Lung (tissue), 11 donors: ENCODE measurements at regions not wholly inside any gene's neighbourhood (a gene's known extent, or its start where the extent isn't known, plus 50 kb on each side); places are given as distances from the start of the nearest gene placed in this dataset.

ENCODE experiments used
- ATAC-seq: fragments of 200-7000 bp; cut with Tn5 transposase; one replicate; pipeline ENCODE4 v1.9.1; 2020; ENCODE audit warnings: moderate number of reproducible peaks; ENCODE audit not compliant: insufficient read depth, low FRiP score
- DNase-seq, 3 donors: peaks; one replicate each; pipeline ENCODE4 v3.0.0-alpha.2; 2013 to 2017
- H3K27ac ChIP-seq, 2 donors: one replicate each; pipeline ENCODE4 v1.5.1; 2013; ENCODE audit warnings: mild to moderate bottlenecking in 2 of 2, moderate library complexity in 2 of 2, control low read depth in 1 of 2, inconsistent platforms in 1 of 2, low read depth in 1 of 2, low read length in 1 of 2
- H3K27me3 ChIP-seq, 3 donors: one replicate each; pipeline ENCODE4 v1.5.1; 2013; ENCODE audit warnings: low read length in 2 of 3; ENCODE audit not compliant: control insufficient read depth in 3 of 3, insufficient read depth in 3 of 3
- H3K36me3 ChIP-seq, 4 donors: one replicate each; pipeline ENCODE4 v1.5.1; 2013; ENCODE audit warnings: low read length in 4 of 4, mild to moderate bottlenecking in 1 of 4, moderate library complexity in 1 of 4; ENCODE audit not compliant: control insufficient read depth in 4 of 4, insufficient read depth in 4 of 4
- H3K4me1 ChIP-seq, 5 donors: one replicate each; pipeline ENCODE4 v1.5.1; 2013; ENCODE audit warnings: low read length in 5 of 5, mild to moderate bottlenecking in 2 of 5, moderate library complexity in 1 of 5; ENCODE audit not compliant: control insufficient read depth in 5 of 5, insufficient read depth in 5 of 5
- H3K4me3 ChIP-seq: one replicate; pipeline ENCODE4 v1.5.1; 2013; ENCODE audit warnings: mild to moderate bottlenecking, control low read depth, moderate library complexity
- H3K9ac ChIP-seq, 2 donors: one replicate each; pipeline ENCODE4 v1.5.1; 2013; ENCODE audit warnings: low read length in 2 of 2, control low read depth in 1 of 2; ENCODE audit not compliant: insufficient read depth in 1 of 2
- H3K9me3 ChIP-seq, 4 donors: one replicate each; pipeline ENCODE4 v1.5.1; 2013; ENCODE audit warnings: low read length in 3 of 4, mild to moderate bottlenecking in 1 of 4, moderate library complexity in 1 of 4; ENCODE audit not compliant: control insufficient read depth in 4 of 4, insufficient read depth in 3 of 4
- WGBS, 2 donors: extraction: QIAGEN DNeasy Blood & Tissue Kit; methylation state at CpG; one replicate each; pipeline ENCODE4 v1.1.7; 2013; 5-methylcytosine and 5-hydroxymethylcytosine counted together
- TF ChIP-seq, protein P1 (sequence below): IDR thresholded peaks from 2 replicates; pipeline ENCODE4 v1.5.1; 2012; ENCODE audit warnings: mild to moderate bottlenecking; ENCODE audit errors: control extremely low read depth, extremely low read depth
- donor health status: control.
- donor health status: control.
- donor health status: Bipolar disorder and iron deficiency.
- donor health status: healthy.
- donor health status: DM: yes; HTN: yes; CAD: no.

DNA sequence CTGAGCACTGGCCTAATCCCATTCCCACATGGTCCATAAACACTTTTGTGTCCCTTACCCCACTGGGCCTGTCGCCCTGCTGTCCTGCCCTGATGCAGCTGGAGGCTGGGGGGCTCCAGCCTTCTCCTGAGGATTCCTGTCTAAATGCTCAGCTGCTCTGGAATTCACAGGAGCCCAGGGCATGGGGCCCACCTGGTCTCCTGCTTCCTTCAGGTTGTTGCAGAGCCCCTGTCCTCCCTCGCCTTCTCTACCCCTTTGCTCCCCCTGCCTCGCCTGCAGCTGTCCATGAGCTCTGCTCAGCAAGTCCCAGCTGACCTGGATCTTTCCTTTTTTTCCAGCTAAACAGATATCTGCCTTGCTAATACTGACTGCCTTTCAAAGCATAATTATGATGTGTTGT lies 286.9 kb downstream of the XXYLT1 start:
- H3K36me3 ChIP-seq, result no peaks in the 10 kb centered on the region
- no peak overlapping the region for H3K4me3 ChIP-seq
- no peaks in the 10 kb centered on the region for H3K27me3 ChIP-seq
- peaks cover 0 to 12% (median 8%) of the 10 kb centered on the region in 5 donors for H3K4me1 ChIP-seq
- no peak for ATAC-seq
- H3K27ac ChIP-seq, result no peak overlapping the region
- TF ChIP-seq, protein P1, sequence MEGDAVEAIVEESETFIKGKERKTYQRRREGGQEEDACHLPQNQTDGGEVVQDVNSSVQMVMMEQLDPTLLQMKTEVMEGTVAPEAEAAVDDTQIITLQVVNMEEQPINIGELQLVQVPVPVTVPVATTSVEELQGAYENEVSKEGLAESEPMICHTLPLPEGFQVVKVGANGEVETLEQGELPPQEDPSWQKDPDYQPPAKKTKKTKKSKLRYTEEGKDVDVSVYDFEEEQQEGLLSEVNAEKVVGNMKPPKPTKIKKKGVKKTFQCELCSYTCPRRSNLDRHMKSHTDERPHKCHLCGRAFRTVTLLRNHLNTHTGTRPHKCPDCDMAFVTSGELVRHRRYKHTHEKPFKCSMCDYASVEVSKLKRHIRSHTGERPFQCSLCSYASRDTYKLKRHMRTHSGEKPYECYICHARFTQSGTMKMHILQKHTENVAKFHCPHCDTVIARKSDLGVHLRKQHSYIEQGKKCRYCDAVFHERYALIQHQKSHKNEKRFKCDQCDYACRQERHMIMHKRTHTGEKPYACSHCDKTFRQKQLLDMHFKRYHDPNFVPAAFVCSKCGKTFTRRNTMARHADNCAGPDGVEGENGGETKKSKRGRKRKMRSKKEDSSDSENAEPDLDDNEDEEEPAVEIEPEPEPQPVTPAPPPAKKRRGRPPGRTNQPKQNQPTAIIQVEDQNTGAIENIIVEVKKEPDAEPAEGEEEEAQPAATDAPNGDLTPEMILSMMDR, result no peak
- WGBS, 2 donors, result 93% methylated on average over 3 of the region's 3 CpGs
- no peak overlapping the region for H3K9ac ChIP-seq
- no peak for DNase-seq
- no peaks in the 10 kb centered on the region for H3K9me3 ChIP-seq

DNA sequence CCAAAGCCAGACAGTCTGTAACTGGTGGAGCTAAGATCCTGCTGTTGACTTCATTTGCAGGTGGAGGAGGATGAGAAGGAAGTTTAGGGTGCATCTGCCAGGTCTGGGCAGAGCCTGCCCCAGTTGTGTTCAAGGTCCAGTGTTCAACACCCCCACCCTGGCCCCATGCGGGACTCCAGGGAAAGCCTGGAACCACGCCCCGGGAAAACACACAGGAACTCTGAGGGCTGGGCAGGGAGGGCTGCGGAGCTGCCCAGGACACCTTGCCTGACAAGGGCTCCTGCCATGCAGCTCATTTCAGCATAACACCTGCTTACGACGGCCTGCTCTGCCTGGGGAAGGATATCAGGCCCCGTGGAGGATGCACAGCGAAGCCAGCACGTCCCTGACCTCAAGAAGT lies 286.3 kb downstream of the XXYLT1 start:
- Histone ChIP-seq H3K27ac (no peak overlapping the region), H3K4me1 (peaks cover 0 to 12% (median 8%) of the 10 kb centered on the region in 5 donors), H3K9ac (no peak overlapping the region), H3K27me3 (no peaks in the 10 kb centered on the region), H3K36me3 (no peaks in the 10 kb centered on the region), H3K9me3 (no peaks in the 10 kb centered on the region), H3K4me3 (no peak overlapping the region)
- no peak for DNase-seq
- TF ChIP-seq, protein P1, result no peak
- no peak for ATAC-seq
- WGBS, 2 donors, result 59 to 79% methylated on average over 9 of the region's 9 CpGs

DNA sequence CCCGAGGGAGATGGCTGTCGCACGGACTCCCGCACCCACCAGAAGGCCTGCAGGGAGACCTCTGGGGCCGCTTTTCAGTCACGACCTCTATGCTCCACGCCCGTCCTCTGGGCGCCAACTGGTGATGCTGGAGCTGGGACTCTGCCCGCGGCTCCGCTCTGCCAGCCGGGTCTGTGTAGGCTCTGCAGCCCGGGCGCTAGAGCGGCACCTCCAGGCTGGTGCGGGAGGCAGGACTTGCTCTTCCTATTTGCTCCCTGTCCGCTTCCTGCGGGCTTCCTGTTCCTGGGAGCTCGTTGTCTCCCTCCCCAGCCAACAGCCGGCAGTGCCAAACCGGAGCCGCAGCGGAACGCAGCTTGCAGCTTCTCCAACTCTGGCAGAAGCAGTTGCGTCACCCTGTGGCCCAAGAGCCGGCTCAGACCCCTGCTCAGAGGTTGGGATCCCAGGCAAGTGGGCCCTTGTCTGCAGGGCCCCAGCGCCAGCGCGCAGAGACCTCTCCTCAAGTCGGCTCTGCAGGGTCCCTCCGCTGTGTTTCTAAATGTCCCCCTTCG lies 285.9 kb downstream of the XXYLT1 start:
- peak; percentile 87 to 88 (median 88) for DNase-seq
- Histone ChIP-seq H3K9ac (no peak overlapping the region), H3K9me3 (no peaks in the 10 kb centered on the region), H3K27me3 (no peaks in the 10 kb centered on the region), H3K27ac (no peak overlapping the region), H3K36me3 (no peaks in the 10 kb centered on the region), H3K4me1 (peaks cover 0 to 12% (median 8%) of the 10 kb centered on the region in 5 donors), H3K4me3 (no peak overlapping the region)
- peak; percentile 69 for ATAC-seq
- TF ChIP-seq, protein P1, result no peak
- 32 to 33% methylated on average over 33 of the region's 33 CpGs for WGBS, 2 donors
